ENCODE measurements at regions not wholly inside any gene's neighbourhood (a gene's known extent, or its start where the extent isn't known, plus 50 kb on each side); places are given as distances from the start of the nearest gene placed in this dataset.

DNA sequence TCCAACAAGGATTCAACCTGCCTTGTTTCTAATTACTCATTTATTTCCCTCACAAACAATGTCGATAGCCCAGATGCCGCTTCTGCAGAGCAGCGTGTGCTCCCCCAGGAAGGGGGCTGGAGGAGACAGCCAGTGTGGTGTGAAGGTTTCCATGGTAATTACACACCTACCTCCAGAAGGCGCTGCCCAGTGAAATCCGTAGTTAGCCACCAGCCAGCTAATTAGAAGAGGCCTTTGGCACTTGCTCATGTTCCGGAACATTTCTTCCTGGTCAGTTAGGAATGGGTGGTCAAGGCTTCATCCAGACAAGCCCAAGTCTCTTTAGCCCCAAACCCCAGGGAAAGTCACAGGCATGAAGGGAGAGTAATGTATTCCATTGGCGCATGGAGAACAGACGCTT lies 342.5 kb upstream of the C16orf82 start:
- TF ChIP-seq, protein P1, sequence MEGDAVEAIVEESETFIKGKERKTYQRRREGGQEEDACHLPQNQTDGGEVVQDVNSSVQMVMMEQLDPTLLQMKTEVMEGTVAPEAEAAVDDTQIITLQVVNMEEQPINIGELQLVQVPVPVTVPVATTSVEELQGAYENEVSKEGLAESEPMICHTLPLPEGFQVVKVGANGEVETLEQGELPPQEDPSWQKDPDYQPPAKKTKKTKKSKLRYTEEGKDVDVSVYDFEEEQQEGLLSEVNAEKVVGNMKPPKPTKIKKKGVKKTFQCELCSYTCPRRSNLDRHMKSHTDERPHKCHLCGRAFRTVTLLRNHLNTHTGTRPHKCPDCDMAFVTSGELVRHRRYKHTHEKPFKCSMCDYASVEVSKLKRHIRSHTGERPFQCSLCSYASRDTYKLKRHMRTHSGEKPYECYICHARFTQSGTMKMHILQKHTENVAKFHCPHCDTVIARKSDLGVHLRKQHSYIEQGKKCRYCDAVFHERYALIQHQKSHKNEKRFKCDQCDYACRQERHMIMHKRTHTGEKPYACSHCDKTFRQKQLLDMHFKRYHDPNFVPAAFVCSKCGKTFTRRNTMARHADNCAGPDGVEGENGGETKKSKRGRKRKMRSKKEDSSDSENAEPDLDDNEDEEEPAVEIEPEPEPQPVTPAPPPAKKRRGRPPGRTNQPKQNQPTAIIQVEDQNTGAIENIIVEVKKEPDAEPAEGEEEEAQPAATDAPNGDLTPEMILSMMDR (IDR thresholded peaks at IDR 0.05; ENCODE audit: low read depth, low read length), result no peak

DNA sequence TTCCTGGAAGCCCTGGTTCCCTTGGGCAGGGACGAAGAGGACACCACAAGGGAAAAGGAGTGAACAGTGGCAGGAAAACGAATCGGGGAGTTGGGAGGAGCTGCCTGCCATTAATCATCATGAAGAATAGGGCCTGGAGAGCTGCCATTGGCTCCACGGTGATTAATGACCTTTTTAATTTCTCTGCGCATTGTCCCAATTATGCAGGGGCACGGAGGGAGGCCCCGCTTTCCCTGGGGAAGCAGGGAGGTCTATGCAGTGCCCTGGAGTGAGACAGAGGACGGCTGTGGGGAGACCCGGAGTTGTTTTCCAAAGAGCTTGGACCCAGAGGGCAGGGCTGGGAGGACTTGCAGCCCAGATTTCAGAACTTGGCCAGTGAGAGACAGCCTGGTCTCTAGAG lies 338.9 kb upstream of the C16orf82 start:
- H3K27ac ChIP-seq, result no peak overlapping the region

More for the DNA sequence above, 342.5 kb upstream of the C16orf82 start:
- no peak overlapping the region for H3K4me3 ChIP-seq
- no peak for DNase-seq (ENCODE audit: low read depth in 1 of 2, low spot score in 1 of 2)
- H3K9me3 ChIP-seq (ENCODE audit: low read depth), result no peaks in the 10 kb centered on the region
- no peaks in the 10 kb centered on the region for H3K4me1 ChIP-seq (ENCODE audit: low read depth)
- H3K27me3 ChIP-seq, result no peaks in the 10 kb centered on the region
- H3K36me3 ChIP-seq, result no peaks in the 10 kb centered on the region
- H3K27ac ChIP-seq, result no peak overlapping the region

DNA sequence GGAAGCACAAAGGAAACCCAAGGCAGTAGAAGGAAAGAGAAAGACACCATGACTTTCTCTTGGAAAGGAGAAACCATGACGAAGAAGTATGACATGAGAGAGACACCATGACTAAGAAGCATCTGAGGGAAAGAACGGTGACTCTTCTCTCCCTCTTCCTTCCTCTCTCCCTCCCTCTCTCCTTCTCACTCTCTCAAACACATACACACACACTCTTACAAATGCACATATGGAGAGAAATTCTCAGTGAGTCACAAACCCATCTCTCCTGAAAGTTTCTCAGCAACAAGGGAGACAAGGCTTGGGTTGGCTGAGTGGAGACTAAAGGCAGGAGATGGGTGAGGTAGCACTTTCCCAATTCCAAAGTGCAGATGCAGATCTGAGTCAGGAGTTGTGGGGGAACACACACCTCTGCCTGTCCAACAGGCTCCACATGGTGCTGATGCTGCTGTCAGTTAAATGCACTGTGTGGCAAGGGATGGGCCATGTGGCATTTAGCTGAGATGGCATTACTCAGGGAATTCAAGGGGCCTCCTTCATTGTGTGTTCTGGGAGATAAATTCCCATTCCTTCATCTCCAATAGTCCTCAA lies 336.7 kb upstream of the C16orf82 start:
- DNase-seq (ENCODE audit: low read depth in 1 of 2, low spot score in 1 of 2), result no peak
- Histone ChIP-seq H3K27me3 (peaks cover 3% of the 10 kb centered on the region), H3K4me3 (no peak overlapping the region), H3K27ac (no peak overlapping the region), H3K4me1 (ENCODE audit: low read depth) (no peaks in the 10 kb centered on the region), H3K9me3 (ENCODE audit: low read depth) (no peaks in the 10 kb centered on the region), H3K36me3 (no peaks in the 10 kb centered on the region)
- TF ChIP-seq, protein P1 (IDR thresholded peaks at IDR 0.05; ENCODE audit: low read depth, low read length), result no peak

More for the DNA sequence above, 338.9 kb upstream of the C16orf82 start:
- no peak overlapping the region for H3K4me3 ChIP-seq
- no peaks in the 10 kb centered on the region for H3K4me1 ChIP-seq (ENCODE audit: low read depth)
- no peak for DNase-seq (ENCODE audit: low read depth in 1 of 2, low spot score in 1 of 2)
- H3K36me3 ChIP-seq, result no peaks in the 10 kb centered on the region
- H3K27me3 ChIP-seq, result peaks cover 3% of the 10 kb centered on the region
- no peaks in the 10 kb centered on the region for H3K9me3 ChIP-seq (ENCODE audit: low read depth)
- TF ChIP-seq, protein P1 (IDR thresholded peaks at IDR 0.05; ENCODE audit: low read depth, low read length), result no peak

DNA sequence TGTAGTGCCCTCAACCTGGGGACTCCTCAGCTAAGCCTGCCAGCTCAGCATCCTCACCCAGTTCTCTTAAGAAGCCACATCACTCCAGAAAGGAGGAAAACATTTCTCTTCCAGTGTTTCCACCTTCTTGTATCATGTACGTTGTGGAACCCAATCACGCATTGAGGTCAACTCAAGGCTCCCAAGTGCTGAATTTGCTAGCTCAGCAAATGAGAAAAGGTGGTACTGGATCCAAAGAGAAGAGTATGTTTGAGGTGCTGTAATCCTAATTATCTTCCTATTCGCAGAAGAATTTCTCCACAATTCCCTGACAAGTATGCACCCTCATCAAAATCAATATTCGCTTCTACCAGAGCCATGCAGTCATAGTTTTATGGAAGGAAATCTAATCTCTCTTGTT lies 335.0 kb upstream of the C16orf82 start:
- Histone ChIP-seq H3K36me3 (no peaks in the 10 kb centered on the region), H3K4me3 (no peak overlapping the region), H3K27me3 (peaks cover 3% of the 10 kb centered on the region), H3K4me1 (ENCODE audit: low read depth) (no peaks in the 10 kb centered on the region), H3K27ac (no peak overlapping the region), H3K9me3 (ENCODE audit: low read depth) (no peaks in the 10 kb centered on the region)
- no peak for DNase-seq (ENCODE audit: low read depth in 1 of 2, low spot score in 1 of 2)
- TF ChIP-seq, protein P1 (IDR thresholded peaks at IDR 0.05; ENCODE audit: low read depth, low read length), result no peak

DNA sequence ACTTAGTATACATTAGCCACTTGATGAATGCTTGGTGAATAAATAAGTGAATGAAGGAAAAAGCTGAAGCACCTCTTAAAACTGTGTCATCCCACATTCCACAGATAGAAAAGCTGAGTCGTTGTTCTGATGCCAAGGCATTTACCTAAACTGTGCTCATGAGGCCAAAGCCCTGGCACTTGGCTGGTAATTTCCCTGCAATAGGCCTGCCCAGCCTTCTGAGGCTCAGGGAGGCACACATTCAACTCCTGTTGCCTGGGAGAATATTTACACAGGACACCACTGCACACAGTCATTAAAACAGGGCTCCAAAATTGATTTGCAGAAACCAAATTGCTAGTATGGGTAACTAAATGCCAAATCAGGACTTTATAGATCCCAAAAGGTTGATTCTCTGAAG lies 333.0 kb upstream of the C16orf82 start:
- Histone ChIP-seq H3K36me3 (no peaks in the 10 kb centered on the region), H3K4me3 (no peak overlapping the region), H3K9me3 (ENCODE audit: low read depth) (no peaks in the 10 kb centered on the region), H3K27ac (no peak overlapping the region), H3K4me1 (ENCODE audit: low read depth) (no peaks in the 10 kb centered on the region), H3K27me3 (peaks cover 3% of the 10 kb centered on the region)
- no peak for DNase-seq (ENCODE audit: low read depth in 1 of 2, low spot score in 1 of 2)
- TF ChIP-seq, protein P1 (IDR thresholded peaks at IDR 0.05; ENCODE audit: low read depth, low read length), result no peak
